ENCODE measurements at regions not wholly inside any gene's neighbourhood (a gene's known extent, or its start where the extent isn't known, plus 50 kb on each side); places are given as distances from the start of the nearest gene placed in this dataset.

DNA sequence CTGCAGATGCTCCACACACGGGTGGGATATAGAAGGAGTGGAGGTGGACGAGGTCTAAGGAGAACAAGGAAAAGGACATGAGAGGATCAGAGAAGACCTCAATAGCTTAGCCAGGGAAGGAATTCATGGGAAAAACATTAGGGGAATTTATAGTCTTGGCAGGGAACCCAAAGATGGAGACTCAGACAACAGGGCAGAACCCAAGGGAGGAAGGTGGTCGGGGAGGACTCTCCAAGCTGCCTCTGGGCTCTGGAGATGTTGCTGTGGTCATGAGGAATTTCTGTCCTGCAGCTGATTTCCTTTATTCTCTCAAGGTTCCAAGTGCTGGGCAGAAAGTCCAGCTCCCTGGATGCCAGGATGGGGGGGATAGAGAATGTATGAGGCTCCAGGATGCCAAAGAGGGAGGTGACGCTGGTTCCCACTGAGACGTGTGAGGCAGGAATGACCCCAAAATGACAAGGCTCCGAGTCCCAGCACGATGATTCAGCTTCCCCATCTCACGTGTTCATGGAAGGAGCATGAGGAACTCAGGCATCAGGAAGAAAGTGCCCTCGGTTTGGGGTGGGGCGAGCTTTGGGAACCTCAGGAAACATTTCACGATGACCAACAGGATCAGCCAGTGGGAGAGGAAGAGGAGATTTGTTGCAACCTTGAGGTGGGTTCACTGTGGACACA lies 57.0 kb upstream of the PPP2R3B start:
- TF ChIP-seq JUN (IDR thresholded peaks at IDR 0.05; ENCODE audit: low read depth, low read length) (no peak), CREB1 (IDR thresholded peaks at IDR 0.05) (no peak)
- TF ChIP-seq, protein P1, sequence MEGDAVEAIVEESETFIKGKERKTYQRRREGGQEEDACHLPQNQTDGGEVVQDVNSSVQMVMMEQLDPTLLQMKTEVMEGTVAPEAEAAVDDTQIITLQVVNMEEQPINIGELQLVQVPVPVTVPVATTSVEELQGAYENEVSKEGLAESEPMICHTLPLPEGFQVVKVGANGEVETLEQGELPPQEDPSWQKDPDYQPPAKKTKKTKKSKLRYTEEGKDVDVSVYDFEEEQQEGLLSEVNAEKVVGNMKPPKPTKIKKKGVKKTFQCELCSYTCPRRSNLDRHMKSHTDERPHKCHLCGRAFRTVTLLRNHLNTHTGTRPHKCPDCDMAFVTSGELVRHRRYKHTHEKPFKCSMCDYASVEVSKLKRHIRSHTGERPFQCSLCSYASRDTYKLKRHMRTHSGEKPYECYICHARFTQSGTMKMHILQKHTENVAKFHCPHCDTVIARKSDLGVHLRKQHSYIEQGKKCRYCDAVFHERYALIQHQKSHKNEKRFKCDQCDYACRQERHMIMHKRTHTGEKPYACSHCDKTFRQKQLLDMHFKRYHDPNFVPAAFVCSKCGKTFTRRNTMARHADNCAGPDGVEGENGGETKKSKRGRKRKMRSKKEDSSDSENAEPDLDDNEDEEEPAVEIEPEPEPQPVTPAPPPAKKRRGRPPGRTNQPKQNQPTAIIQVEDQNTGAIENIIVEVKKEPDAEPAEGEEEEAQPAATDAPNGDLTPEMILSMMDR (IDR thresholded peaks at IDR 0.05; ENCODE audit: control extremely low read depth in 1 of 3, insufficient read depth in 1 of 3, low read depth in 1 of 3, low read length in 3 of 3), result no peak
- TF ChIP-seq, protein P2, sequence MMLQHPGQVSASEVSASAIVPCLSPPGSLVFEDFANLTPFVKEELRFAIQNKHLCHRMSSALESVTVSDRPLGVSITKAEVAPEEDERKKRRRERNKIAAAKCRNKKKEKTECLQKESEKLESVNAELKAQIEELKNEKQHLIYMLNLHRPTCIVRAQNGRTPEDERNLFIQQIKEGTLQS (IDR thresholded peaks at IDR 0.05; ENCODE audit: insufficient read depth, low read depth, low read length), result no peak
